Breast epithelium (tissue), 3 donors: ENCODE measurements at regions not wholly inside any gene's neighbourhood (a gene's known extent, or its start where the extent isn't known, plus 50 kb on each side); places are given as distances from the start of the nearest gene placed in this dataset.

ENCODE experiments used
- POLR2A ChIP-seq: fragments of 450-650 bp; IDR thresholded peaks from one replicate; pipeline ENCODE4 v1.6.1; 2016; ENCODE audit warnings: antibody characterized with exemption, mild to moderate bottlenecking, moderate library complexity
- POLR2AphosphoS5 ChIP-seq, 3 donors: sonication (generic); formaldehyde crosslinking; IDR thresholded peaks; one replicate each; pipeline ENCODE4 v1.6.1; 2017; ENCODE audit warnings: antibody characterized with exemption in 3 of 3
- TF ChIP-seq, protein P1 (sequence below), 3 donors: fragments of 450-650 bp; IDR thresholded peaks; one replicate each; pipeline ENCODE4 v1.5.1; 2016 to 2017; ENCODE audit warnings: antibody characterized with exemption in 3 of 3, mild to moderate bottlenecking in 3 of 3, moderate library complexity in 3 of 3

DNA sequence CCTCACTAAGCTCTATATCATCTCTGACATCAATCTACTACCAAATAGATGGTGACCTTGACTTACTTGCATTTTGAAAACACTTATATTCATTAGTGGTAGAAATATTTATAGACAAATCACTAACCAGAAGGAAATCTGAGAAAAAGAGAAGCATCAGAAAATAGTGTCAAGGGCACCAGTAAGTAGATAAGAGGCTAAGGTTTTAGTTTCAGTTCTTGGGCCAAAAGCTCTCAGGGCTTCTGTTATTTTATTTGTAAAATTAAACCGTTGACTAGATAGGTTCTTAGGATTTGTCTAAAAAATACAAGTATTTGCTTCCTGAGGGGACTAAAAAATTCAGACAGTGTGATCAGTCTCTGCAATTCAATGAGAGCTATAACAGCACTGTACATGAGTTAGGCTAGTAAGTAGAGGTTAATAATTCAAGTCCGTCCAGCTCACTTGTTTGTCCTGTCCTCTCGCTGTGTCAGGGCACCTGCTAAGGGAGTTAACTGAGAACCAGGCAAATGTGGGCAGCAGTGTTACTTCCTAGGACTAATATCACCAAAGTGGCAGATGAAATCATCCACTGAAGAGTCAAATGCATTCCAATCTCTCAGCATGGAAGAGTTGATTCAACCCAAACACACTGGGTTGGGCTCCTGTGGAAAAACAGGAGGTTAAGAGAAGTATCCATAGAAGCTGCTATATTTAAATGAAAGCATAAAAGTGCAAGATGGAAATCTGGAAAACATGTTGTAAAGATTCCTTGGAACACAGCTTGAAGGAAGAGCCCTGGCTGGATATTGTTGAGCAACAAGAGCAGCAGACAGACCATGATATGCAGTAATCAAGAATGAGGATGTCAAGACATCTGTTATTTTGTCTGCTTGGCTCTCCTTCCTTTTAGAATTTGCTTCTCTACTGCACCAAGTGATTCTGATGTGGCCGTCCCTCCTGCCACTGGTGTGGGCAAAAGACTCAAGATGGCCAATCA lies 134.9 kb upstream of the ZBTB20 start:
- TF ChIP-seq POLR2A (no peak), POLR2AphosphoS5 (IDR thresholded peaks at IDR 0.05) (no peak)
- TF ChIP-seq, protein P1, sequence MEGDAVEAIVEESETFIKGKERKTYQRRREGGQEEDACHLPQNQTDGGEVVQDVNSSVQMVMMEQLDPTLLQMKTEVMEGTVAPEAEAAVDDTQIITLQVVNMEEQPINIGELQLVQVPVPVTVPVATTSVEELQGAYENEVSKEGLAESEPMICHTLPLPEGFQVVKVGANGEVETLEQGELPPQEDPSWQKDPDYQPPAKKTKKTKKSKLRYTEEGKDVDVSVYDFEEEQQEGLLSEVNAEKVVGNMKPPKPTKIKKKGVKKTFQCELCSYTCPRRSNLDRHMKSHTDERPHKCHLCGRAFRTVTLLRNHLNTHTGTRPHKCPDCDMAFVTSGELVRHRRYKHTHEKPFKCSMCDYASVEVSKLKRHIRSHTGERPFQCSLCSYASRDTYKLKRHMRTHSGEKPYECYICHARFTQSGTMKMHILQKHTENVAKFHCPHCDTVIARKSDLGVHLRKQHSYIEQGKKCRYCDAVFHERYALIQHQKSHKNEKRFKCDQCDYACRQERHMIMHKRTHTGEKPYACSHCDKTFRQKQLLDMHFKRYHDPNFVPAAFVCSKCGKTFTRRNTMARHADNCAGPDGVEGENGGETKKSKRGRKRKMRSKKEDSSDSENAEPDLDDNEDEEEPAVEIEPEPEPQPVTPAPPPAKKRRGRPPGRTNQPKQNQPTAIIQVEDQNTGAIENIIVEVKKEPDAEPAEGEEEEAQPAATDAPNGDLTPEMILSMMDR (IDR thresholded peaks at IDR 0.05) = no peak
